IPS-NIHi11 (cell line): ENCODE measurements at regions not wholly inside any gene's neighbourhood (a gene's known extent, or its start where the extent isn't known, plus 50 kb on each side); places are given as distances from the start of the nearest gene placed in this dataset.
"Not testable (repeated sequence)": the region's sequence is repeated elsewhere in the genome, so short reads cannot be mapped to it uniquely, and the experiment has no call there.

Experiments
- DNase-seq: peaks from one replicate; pipeline ENCODE4 v3.0.0; 2012; ENCODE audit warnings: mixed read lengths, low spot score

DNA sequence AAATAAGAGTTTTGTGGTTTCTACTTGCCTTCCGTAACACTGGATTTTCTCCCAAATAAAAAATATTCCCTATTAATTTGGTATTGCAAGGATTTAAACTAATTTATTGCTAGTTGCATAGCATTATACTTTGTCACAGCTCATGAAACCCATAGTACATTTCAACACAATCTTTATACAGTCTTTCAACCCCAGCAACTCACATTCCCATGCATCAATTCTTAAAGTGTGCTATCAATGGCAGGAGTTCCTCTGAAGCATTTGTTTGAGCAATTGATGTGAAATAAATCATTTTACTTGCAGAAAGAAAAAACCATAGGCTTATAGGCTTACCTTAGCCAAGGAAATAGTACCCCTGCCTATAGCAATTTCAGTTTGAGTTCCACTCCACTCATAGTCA, 251.9 kb downstream of the PAPSS1 start:
- DNase-seq: no peak

DNA sequence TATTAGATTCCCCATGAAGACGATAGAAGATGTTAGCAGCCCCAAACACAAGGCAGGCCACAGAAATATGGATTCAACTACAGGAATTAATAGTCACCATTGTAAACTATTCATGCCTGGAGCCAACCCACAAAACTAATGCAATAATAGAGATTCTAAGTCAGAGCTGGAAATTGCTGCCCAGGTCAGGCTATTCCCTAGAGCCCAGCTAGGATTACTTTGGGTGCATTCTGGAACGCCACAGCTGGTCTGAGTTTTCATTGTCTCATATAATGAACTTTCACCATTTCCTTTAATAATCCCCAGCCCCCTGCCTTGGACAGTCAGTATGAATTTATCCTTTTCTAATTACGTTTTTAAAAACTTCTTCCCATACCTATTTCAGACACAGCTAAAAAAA, 252.6 kb downstream of the PAPSS1 start:
- DNase-seq: no peak

DNA sequence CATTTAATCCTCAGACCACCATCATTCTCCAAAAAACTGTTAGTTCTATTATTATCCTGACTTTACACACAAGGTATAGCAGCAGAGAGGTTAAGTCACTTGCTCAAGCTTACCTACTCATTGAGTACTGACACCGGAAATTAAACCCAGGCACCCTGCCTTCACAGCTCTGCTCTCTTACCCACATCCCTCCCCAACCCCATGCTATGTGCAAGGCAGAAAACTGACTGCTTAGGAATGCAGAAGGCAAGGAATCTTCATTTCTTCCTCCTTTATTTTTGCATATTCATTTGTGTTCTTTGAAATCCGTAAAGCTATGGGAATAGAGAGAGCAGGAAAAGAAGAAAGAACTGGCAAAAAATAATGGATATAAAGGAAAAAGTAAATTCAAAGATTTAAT, 261.8 kb downstream of the PAPSS1 start:
- DNase-seq: no peak

DNA sequence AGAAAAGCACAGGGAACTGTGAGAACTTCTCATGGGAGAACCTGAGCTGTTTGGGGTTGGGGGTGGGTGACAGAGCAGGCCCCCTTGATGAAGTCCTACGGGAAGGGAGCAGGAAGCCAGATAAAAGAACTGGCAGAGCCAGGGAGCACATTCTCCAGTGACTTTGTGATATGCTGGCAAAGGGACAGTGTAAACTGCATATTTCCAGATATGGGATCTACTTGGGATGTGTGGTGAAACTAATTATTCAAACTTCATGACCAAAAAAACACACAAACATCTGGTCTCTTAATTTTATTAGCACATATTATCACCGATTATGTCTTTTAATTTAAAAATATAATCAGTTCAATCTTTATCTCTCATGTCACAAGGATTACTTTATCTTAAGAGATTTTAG, 266.0 kb downstream of the PAPSS1 start:
- no peak for DNase-seq

DNA sequence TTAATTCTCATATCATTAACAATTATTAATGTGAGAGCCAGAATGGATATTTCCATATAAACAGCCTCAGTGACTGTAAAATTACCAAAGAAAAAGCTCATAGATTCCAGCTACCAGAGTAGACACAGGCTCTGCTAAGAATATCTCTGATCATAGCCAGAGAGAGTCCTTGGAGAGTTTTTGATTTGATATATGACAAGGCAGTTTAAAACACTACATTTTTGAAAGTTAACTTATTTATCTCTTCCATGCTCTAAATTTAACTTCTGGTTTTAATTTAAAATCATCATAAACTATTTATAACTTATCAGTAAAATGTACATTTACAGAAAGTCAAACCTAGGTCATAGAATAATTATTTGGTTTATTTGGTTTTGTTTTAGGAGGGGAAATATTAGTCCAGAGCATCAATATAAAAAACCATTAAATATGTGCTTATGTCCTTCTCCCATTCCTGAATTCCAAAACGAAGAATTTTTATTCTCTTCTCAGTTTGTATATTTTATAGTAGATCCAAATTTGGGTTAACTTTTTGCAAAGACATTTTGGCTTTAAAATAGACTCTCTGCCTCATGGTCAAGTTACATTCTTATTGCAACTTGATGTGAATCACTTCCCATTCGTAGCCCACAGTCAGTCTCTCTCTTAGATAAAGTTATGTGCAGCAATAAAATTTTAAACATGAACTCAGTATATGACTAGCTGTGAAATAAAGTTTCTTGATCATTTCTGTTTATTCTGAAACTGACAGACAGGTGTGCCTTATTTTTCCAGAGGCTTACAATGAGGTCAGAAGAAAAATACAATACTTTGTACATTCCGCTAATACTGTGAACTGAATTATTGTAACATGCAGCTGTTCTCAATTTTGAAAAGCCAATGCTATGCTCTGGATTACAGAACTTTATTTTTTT, 267.1 kb downstream of the PAPSS1 start:
- DNase-seq: no peak

DNA sequence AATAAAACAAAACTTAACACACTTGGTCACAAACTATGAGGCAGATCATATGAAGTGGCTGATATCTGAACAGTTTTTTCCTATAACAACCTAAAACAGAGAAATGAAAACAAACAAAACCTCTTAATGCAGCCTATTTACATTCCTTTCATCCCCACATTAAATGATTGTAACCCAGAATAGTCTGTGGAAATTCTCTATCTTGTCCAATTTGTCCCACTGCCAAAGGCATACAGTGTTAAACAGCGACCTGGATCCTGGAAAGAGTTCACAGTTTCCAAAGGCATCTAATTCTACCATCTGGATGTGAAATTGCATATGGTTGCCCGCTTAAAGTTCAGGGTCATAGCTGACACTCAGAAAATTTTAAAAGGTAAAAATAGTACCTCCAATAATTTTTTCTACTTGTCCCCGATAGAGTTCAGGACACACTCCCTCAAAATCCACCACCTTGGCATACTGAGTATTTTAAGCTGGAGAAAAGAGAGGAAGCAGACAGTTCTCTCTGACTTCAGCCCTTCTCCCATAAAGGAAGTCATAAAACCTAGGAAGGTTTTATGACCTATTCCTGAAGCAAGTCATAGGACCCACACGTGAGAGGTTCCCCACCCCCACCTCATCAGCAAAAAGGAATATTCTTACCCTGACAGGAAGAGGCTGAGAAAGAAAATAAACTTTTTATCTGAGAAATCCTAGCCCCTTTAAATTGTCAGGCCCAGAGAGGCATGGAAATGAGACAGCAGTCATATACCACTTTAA, 270.2 kb downstream of the PAPSS1 start:
- DNase-seq: no peak

DNA sequence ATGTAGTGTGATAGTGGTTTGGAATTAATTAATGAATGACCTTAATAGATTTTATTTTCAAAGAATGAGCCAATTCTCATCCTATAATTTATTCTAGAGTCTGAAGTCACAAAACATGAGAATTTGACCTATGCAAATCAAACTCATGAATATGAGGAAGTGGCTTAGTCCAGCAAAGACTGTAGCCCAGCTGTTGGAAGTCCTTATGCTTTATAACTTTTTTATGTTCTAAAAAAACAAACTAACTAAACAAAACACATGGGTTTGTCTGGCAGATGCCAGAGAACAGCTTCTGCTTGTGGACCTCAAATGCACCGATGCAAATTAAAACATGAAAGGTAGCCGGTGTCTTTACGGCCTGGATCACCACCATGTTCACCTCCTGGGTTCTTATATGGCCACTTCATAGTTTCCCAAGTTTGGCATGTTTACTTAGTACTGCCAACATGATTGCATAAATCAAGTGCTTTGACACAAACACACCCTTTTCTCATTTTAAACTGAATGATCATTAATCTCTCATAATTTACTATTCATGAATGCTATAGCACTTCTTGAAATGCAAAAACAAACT, 277.4 kb downstream of the PAPSS1 start:
- DNase-seq: no peak

DNA sequence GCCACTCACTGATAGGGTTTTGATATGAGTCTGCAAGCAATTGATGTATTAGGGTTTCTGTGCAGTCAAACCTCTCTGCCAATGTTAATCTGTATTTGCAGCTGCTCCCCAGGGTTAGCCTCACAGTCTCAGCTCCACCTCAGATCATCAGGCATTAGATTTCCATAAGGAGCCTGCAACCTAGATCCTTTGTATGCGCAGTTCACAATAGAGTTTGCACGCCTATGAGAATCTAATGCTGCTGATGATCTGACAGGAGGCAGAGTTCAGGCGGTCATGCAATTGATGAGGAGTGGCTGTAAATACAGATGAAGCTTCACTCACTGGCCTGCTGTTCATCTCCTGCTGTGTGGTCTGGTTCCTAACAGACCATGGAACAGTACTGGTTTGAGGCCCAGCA, 280.6 kb downstream of the PAPSS1 start:
- no peak for DNase-seq

DNA sequence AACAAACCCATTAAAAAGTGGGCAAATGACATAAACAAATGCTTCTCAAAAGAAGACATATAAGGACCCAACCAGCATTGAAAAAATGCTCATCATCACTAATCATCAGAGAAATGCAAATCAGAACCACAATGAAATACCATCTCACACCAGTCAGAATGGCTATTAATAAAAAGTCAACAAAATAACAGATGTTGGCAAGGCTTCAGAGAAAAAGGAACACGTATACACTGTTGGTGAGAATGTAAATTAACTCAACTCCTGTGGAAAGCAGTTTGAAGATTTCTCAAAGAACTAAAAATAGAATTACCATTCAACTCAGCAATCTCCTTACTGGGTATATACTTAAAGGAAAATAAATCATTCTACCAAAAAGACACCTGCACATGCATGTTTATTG, 283.6 kb downstream of the PAPSS1 start:
- DNase-seq: not testable (repeated sequence)

DNA sequence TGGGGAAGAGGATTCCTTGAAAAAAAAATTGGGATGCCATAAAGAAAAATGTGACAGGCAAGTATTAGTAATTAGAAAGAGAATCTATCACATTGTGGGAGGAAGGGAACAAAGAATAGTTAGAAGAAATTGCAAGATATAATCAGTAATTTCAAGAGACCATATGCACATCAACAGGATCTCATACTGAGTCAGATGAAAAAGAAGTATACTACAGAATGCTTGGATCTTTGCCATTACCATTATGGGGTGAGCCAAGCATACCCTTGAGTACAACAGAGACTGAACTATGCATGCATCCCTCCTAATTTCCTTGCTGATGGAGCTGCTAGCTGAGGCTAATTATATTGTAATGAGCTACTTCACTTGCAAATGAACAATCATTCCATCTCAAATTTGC, 287.6 kb downstream of the PAPSS1 start:
- no peak for DNase-seq

DNA sequence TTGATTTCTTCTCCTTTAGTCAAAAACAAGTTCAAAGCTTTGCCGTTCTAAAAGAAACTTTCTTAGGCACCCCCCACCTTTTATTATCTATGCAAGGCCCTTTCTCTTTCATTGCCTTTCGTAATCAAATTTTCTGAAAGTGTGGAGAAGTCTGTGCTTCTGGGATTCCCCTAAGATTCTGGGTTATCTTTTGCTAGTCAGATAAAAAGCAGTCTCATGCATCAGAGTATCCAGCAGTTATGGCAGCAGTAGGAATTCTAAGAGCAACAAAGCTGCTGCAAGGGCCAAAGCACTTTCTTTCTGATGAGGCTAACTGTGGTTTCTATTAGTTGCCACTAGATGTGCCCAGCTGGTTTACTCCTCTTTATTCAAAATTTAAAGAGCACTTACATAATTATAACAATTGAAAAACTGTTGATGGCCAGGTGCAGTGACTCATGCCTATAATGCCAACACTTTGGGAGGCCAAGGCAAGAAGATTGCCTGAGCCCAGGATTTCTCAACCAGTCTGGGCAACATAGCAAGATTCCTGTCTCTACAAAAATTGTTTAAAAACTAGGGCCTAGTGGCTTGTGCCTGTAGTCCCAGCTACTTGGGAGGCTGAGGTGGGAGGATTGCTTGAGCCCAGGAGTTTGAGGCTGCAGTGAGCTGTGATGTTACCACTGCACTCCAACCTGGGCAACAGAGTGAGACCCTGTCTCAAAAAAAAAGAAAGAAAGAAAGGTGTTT, 296.2 kb downstream of the PAPSS1 start:
- DNase-seq: no peak

DNA sequence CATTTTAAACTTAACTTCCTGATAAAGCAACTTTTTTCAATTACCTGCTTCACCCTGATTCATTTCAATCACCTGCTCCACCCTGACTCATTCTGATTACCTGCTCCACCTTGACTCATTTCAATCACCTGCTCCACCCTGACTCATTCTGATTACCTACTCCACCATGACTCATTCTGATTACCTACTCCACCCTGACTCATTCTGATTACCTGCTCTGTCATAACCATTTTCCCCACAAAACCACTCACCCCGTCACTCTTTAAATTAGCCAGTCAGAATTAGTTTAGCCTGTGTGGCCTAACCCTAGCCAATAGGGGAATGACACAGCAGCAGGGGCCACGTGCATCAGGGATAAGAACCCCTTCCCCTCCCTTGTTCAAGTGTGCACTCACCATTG, 300.5 kb downstream of the PAPSS1 start:
- DNase-seq: not testable (repeated sequence)

DNA sequence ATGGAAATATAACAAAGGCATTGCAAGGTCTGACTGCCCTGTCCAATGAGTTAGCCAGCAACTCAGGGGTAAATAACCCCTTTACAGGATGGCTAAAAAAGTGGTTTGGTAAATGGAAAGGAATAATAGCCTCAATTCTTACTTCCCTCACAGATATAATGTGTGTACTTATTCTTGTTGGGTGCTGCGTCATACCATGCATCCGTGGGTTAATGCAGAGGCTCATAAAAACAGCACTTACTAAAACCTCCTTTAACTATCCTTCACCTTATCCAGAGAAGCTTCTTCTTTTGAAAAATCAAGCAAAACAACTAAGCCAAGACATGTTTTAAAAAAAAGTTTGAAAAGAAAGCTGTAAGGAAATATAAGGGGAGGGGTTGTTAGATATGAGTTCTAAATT, 301.0 kb downstream of the PAPSS1 start:
- no peak for DNase-seq

DNA sequence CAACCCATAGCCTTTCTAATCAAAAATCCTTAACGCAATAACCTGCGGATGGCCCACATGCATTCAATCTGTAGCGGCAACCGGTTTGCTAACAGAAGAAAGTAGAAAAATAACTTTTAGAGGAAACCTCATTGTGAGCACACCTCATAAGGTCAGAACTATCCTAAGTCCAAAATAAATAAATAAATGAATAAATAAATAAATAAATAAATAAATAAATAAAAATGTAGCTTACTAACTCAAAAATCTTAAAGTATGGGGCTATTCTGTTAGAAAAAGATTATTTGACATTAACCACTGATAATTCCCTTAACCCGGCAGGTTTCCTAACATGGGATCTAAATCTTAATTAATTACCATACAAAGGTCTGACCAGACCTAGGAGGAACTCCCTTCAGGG, 304.5 kb downstream of the PAPSS1 start:
- not testable (repeated sequence) for DNase-seq

DNA sequence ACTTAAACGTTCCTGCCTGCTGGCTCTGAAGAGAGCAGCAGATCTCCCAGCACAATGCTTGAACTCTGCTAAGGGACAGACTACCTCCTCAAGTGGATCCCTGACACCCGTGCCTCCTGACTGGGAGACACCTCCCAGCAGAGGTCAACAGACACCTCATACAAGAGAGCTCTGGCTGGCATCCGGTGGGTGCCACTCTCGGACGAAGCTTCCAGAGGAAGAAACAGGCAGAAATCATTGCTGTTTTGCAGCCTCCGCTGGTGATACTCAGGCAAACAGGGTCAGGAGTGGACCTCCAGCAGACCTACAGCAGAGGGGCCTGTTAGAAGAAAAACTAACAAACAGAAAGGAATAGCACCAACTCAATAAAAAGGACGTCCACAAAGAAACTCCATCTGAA, 310.2 kb downstream of the PAPSS1 start:
- DNase-seq: not testable (repeated sequence)

DNA sequence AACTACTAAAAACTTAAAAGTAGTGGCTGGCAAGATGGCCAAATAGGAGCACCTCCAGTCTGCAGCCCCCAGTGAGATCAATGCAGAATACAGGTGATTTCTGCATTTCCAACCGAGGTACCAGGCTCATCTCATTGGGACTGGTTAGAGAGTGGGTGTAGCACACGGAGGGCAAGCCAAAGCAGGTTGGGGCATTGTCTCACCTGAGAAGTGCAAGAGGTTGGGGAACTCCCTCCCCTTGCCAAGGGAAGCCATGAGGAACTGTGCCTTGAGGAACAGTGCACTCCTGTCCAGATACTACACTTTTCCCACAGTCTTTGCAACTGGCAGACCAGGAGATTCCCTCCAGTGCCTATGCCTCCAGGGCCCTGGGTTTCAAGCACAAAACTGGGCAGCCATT, 311.1 kb downstream of the PAPSS1 start:
- no peak for DNase-seq

DNA sequence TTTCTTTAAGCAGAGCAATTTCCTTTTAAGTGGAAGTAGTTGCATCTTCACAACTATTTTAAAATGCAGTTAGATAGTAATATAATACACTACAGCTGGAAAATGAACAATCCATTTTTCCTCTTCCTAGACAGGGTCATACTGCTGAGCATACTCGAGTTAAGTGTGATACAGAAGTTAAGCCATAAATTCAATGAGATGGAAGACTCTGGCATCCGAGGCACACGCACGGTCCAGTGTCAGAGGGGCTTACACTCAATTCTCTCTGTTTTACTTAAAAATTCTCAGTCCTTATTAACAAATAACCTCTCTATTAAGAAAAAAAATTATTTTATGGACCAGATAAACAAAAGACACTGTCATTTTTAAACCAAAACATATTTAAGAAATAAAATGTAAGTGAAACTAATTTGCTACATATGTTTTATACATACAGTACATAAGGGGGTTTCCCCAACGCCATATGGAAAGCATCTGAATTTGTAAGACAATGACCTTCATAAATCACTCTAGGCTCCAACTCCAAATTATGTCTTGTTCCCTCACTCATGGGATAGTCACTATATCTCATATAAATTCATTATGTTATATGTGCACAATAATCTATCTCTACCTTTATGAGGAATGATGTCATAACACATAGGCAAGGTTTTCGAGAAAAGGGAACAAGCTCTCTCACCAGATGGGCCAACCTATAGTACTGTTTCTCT, 315.3 kb downstream of the PAPSS1 start:
- DNase-seq: no peak

DNA sequence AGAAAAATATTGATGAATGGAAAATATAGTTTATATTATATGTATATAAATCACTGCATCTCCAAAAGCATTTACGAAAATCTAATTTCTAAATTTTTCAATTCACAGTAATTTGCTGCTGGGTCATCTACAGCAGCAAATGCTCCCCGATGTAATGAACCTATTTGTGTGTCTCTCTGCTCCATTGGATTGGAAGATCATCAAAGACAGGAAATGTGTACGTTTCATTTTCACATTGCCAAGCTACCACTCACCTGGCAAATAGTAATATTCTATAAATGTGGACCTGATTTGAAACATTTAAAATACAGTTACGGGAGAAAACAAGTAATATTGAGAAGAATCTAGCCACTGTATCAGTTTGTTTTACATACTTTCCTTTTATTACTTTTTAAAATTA, 317.7 kb downstream of the PAPSS1 start:
- DNase-seq: no peak

DNA sequence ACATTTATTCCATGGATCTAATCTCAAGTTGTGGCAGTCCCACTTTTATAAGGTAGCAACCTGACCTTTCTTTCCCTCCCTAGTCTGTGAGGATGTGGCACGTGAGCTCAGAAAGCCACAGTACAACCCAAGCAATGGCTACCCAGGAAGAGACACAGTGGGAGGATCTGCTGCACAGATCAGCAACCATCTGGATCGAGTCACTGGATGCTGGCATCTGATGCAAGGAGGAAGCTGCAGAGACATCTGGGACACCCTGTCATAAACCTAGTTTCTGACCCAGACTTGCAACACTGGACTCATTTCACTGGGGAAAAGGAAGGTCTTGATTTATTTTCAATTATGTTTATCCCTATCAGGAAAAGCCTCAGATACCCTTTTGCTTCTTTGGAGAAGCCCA, 327.1 kb downstream of the PAPSS1 start:
- no peak for DNase-seq

DNA sequence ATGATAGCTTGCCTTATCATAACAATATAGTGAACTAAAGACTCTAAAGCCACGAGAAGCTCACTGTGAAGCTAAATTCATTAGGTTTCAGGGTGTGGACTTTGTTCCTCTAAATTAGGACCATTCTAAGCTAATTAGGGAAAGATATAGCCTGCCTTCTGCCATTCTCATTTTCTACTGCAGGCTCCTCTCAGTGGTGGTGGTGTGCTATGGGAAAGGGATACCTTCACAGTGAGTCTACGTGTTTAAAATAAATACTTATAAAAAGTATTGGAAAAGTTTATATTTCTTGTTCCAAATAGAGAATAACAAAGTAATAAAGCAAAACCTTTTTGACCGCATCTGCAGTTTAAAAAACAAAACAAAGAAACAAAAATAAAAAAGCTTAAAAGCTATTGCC, 327.7 kb downstream of the PAPSS1 start:
- DNase-seq: no peak

DNA sequence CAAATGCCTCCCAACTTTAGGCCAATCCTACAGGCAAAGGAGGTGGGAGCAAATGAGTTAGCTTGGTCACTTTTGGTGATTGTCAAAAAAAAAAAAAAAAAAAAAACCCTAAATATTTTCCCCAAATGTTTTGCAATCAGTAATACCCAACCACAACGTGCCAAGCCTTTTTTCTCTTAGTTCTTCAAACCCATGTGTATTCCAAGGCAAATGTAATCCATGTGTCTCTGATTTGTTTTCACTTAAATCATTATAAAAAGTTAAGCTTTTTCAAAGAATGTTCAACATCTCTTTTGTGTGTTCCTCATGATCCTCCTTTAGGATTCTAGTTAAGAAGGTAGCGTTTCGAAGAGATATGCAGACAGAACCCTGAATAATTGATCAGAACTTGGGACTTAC, 328.4 kb downstream of the PAPSS1 start:
- DNase-seq: no peak
